Activated T-helper 1 cell treated with anti-CD3 and anti-CD28 coated beads, Interleukin-12 subunit alpha, Interleukin-12 subunit beta, Interleukin-2, Interleukin-4 antibody, amounts not matched to agents 30 ng/mL and 10 ng/mL and 1 ng/mL, durations not matched to agents 14 hours and 24 hours and 36 hours (primary cell): ENCODE measurements at regions not wholly inside any gene's neighbourhood (a gene's known extent, or its start where the extent isn't known, plus 50 kb on each side); places are given as distances from the start of the nearest gene placed in this dataset.

Experiments used
- DNase-seq: peaks from one replicate; pipeline ENCODE4 v3.0.0; 2021; ENCODE audit warnings: low spot score
- H3K27ac Mint-ChIP-seq: one replicate; pipeline ENCODE4 v1.8.0; 2021; ENCODE audit warnings: mild to moderate bottlenecking, mixed read lengths
- H3K27me3 Mint-ChIP-seq: one replicate; pipeline ENCODE4 v1.8.0; 2022; ENCODE audit warnings: mild to moderate bottlenecking, moderate library complexity, mixed read lengths; ENCODE audit not compliant: insufficient read depth
- H3K36me3 Mint-ChIP-seq: one replicate; pipeline ENCODE4 v1.8.0; 2021; ENCODE audit warnings: low read depth, mixed read lengths
- H3K4me1 Mint-ChIP-seq: one replicate; pipeline ENCODE4 v1.8.0; 2021; ENCODE audit warnings: low read depth, mixed read lengths
- H3K4me3 Mint-ChIP-seq: one replicate; pipeline ENCODE4 v1.8.0; 2021; ENCODE audit warnings: mild to moderate bottlenecking, moderate library complexity, mixed read lengths
- H3K9me3 Mint-ChIP-seq: one replicate; pipeline ENCODE4 v1.8.0; 2021; ENCODE audit warnings: mixed read lengths
- intact Hi-C: fragments of 100-400 bp; cut with micrococcal nuclease; formaldehyde crosslinking; loops from one replicate; pipeline ENCODE4 v1.15.1; 2024

DNA sequence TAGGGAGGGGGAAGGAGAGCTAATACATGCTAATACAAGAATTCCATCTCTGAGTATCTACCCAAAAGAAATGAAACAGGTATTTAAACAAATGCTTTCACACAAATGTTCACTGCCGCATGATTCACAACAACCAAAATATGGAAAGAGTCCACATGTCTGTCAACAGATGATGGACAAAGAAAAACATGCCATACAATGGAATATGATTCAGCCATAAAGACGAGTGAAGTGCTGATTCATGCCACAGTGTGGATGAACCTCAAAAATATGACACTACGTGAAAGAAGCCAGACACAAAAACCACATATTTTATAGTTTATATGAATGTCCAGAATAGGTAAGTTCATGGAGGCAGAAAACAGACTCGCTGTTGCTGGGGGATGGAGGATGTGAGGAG, 321.4 kb downstream of the FOXL1 start:
- Mint-ChIP-seq H3K4me1 (no peaks in the 10 kb centered on the region), H3K36me3 (no peaks in the 10 kb centered on the region), H3K4me3 (no peak overlapping the region), H3K9me3 (no peaks in the 10 kb centered on the region), H3K27me3 (no peaks in the 10 kb centered on the region), H3K27ac (no peak overlapping the region)
- DNase-seq: no peak
- intact Hi-C loops: no loop called here

DNA sequence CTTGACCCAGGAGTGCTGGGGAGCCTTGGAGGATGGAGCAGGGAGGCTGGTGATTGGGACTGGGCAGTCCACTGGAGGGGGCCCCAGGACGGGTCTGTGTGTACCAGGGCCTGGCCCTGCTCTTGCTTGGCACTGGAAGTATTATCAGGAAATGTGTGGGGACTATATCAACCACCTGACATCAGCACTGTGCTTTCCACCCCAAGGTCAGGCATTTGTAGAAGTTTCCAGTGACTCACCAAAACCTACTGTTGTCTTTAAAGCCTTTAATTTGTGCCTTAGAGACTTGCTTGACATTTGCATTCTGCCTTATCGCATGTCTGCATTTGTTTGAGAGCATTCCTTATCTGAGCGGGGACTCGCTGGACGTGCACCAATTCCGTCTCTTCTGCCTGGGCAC, 323.1 kb downstream of the FOXL1 start:
- intact Hi-C loops: no loop called here
- H3K4me1 Mint-ChIP-seq: no peaks in the 10 kb centered on the region
- no peak for DNase-seq
- H3K9me3 Mint-ChIP-seq: no peaks in the 10 kb centered on the region
- no peaks in the 10 kb centered on the region for H3K27me3 Mint-ChIP-seq
- H3K36me3 Mint-ChIP-seq: no peaks in the 10 kb centered on the region
- no peak overlapping the region for H3K27ac Mint-ChIP-seq
- H3K4me3 Mint-ChIP-seq: no peak overlapping the region

DNA sequence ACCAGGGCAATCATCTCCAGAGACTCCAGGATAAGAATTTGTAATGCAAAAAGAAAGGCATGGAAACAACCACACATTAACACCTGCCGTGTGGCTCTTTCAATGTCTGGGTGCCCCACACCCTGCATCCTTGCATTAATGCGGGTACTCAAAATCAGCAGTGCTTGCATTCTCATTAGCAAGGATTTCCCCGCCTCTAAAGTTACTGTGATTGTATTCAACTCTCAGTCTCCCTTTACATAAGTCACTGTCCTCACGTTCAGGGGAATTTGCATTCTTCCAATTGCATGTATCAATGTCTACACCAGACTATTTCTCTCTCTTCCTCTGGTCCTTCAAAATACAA, 324.3 kb downstream of the FOXL1 start:
- H3K27me3 Mint-ChIP-seq: no peaks in the 10 kb centered on the region
- intact Hi-C loops: no loop called here
- H3K4me1 Mint-ChIP-seq: no peaks in the 10 kb centered on the region
- no peaks in the 10 kb centered on the region for H3K36me3 Mint-ChIP-seq
- no peak overlapping the region for H3K27ac Mint-ChIP-seq
- no peak overlapping the region for H3K4me3 Mint-ChIP-seq
- no peak for DNase-seq
- no peaks in the 10 kb centered on the region for H3K9me3 Mint-ChIP-seq

DNA sequence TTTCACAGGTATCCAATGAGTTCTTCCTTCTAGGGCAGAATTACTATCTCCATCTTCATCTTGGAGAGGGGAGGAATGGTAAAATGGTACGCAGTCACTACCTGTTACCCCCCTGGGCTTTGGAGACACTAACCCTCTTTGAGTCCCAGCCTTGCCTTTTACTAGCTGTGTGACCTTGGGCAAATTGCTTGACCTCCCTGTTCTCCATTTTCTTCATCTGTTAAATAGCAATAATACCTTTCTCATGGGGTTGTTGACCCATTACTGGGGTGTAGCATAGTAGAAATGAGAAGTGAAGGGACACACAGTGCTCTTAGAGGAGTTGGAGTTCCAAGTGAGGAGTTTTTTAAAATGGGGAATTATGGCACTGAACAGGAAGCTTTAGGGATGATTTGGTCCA, 324.7 kb downstream of the FOXL1 start:
- Mint-ChIP-seq H3K9me3 (no peaks in the 10 kb centered on the region), H3K4me1 (no peaks in the 10 kb centered on the region), H3K27ac (no peak overlapping the region), H3K4me3 (no peak overlapping the region), H3K36me3 (no peaks in the 10 kb centered on the region), H3K27me3 (no peaks in the 10 kb centered on the region)
- DNase-seq: no peak
- intact Hi-C loops: no loop called here

DNA sequence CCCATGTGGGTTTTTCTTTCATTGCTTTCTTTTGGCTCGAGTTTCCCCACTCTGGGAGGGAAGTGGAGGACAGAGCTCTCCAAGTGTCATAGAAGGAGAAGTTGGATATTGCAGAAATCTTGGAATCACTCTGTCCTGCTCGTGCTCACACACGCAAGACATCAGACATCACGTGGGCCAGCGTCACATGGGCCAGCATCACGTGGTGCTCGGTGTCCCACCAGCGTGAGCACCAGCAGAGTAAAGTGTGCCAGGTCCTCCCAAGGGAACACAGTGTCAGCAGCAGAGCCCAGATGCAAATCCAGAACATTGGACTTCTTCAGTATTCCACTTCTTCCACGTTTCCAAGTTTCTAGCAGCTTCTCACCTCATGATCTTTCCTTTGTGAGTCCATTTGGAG, 327.0 kb downstream of the FOXL1 start:
- no peak for DNase-seq
- Mint-ChIP-seq H3K4me3 (no peak overlapping the region), H3K36me3 (no peaks in the 10 kb centered on the region), H3K9me3 (no peaks in the 10 kb centered on the region), H3K4me1 (no peaks in the 10 kb centered on the region), H3K27ac (no peak overlapping the region), H3K27me3 (no peaks in the 10 kb centered on the region)
- intact Hi-C loops: no loop called here

DNA sequence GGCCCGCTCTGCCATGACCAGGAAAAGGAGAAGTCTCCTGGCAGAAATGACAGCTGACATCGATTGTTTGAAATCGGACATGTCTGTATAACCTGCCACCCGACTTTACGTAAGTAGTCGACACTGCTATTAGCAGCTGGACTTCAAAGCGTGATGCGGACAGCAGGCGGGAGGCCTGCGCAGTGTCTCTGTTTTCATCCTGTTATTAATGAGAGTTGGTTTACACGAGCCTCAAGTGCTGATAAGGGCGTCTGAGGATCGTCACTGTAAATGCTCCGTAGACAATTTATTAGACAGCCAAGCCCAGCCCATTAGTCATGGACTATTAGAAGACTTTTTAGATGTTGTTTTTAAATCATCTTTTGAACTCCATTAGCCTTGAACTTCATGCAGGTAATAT, 328.3 kb downstream of the FOXL1 start:
- Mint-ChIP-seq H3K27me3 (no peaks in the 10 kb centered on the region), H3K9me3 (no peaks in the 10 kb centered on the region), H3K4me1 (no peaks in the 10 kb centered on the region), H3K4me3 (no peak overlapping the region), H3K27ac (no peak overlapping the region), H3K36me3 (no peaks in the 10 kb centered on the region)
- intact Hi-C loops: no loop called here
- DNase-seq: no peak

DNA sequence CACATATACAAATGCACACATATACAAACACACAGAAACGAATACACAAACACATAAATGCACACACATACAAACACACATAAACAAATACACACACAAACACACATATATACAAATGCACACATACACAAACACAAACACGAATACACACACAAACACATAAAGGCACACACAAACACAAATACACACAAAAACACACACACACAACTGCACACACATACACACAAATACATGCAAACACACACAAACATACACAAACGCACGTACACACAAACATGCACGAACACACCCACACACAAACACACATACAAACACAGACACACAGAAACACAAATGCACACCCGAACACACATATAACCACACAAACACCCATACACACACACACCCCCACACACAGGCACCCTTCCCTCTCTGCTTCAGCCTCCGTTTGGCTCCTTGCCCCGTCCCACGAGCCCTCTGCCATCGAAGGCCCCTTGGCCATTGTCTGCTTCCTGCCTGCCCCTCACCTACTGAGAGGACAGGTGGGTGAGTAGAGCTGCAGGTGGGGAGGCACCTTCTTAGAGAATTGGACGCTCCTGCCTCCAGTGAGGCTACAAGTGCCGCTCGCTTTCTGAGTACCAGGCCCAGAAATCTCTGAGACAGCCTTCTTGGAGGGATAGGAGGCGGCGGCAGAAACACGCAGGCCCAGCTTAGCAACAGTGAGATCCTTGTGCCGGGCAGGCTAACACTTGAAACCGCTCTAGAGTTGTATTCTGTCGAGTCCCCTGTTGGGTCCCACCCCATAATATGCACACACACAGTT, 331.2 kb downstream of the FOXL1 start:
- Mint-ChIP-seq H3K27me3 (no peaks in the 10 kb centered on the region), H3K9me3 (no peaks in the 10 kb centered on the region), H3K4me1 (no peaks in the 10 kb centered on the region), H3K27ac (no peak overlapping the region), H3K4me3 (no peak overlapping the region), H3K36me3 (no peaks in the 10 kb centered on the region)
- intact Hi-C loops: no loop called here
- DNase-seq: no peak

DNA sequence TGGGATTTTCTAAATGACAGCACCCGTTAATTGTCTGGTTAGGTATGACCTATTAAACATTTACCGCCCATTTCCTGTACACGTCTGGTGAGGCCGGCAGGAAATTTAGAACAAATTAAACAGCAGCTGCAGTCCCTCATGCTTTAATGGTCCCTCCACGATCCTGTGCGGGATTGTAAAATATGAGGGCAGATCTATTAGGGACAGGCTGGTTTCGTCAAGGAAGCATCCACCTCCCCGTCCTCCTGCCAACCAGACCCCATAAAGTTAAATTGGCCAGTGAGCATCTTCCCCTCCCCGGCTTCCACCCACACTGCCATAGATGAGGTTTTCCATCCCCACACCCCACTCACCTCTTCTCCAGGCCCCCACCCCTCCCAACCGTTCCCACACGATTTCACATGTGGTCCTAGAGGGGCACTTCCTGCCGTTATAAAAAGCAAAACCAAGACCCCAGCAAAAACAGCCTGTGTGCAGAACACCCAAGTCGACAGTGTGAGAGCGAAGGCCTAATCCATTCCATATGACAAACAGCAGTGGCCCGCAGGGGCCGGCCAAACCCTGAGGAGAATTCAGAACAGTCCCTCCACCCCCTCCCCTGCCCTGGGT, 331.9 kb downstream of the FOXL1 start:
- H3K9me3 Mint-ChIP-seq: no peaks in the 10 kb centered on the region
- H3K4me3 Mint-ChIP-seq: no peak overlapping the region
- intact Hi-C loops: no loop called here
- H3K36me3 Mint-ChIP-seq: no peaks in the 10 kb centered on the region
- no peak overlapping the region for H3K27ac Mint-ChIP-seq
- no peak for DNase-seq
- no peaks in the 10 kb centered on the region for H3K4me1 Mint-ChIP-seq
- no peaks in the 10 kb centered on the region for H3K27me3 Mint-ChIP-seq

DNA sequence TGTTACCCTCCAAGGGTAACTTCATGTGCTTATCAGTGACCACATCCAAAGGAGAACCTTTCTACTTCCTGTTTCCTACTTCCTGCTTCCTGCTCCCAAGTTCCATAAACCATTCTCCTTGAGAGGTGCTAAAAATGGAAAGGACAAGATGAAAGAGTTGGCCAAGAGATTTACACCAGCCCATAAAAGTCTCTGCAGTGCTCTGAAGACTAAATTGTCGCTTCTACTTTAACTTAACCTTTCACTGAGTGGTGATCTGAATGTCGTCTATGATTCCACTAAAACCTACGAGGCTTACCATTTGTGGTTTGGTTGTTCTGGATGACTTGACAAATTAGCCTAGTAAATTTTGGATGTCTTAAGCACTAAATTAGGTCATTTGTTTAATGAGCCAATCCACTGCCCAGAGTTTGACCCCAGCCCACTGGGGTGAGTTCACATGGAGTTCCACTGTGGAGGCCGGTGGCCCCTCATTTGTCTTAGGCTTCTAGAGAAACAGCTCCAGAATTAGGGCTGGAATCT, 333.1 kb downstream of the FOXL1 start:
- H3K9me3 Mint-ChIP-seq: no peaks in the 10 kb centered on the region
- no peak overlapping the region for H3K27ac Mint-ChIP-seq
- no peak for DNase-seq
- H3K36me3 Mint-ChIP-seq: no peaks in the 10 kb centered on the region
- no peak overlapping the region for H3K4me3 Mint-ChIP-seq
- no peaks in the 10 kb centered on the region for H3K27me3 Mint-ChIP-seq
- no peaks in the 10 kb centered on the region for H3K4me1 Mint-ChIP-seq
- intact Hi-C loops: no loop called here

DNA sequence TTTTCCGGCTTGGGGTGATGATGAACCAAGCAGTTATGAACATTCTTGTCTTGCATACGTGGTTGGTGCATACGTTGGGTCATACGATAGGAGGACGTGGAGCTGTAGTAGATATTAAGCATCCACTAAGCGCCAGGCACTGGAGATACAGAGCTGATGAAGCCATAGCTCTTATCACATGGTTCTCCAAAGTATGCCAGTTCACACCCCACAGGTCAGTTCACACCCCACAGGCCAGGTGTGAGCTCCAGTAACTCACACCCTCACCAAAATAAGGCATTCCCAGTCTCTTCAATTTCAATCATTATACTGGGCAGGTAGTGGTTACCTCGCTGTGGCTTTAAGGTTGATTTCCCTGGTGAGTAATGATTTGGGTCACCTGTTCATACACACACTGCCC, 335.5 kb downstream of the FOXL1 start:
- H3K4me1 Mint-ChIP-seq: no peaks in the 10 kb centered on the region

DNA sequence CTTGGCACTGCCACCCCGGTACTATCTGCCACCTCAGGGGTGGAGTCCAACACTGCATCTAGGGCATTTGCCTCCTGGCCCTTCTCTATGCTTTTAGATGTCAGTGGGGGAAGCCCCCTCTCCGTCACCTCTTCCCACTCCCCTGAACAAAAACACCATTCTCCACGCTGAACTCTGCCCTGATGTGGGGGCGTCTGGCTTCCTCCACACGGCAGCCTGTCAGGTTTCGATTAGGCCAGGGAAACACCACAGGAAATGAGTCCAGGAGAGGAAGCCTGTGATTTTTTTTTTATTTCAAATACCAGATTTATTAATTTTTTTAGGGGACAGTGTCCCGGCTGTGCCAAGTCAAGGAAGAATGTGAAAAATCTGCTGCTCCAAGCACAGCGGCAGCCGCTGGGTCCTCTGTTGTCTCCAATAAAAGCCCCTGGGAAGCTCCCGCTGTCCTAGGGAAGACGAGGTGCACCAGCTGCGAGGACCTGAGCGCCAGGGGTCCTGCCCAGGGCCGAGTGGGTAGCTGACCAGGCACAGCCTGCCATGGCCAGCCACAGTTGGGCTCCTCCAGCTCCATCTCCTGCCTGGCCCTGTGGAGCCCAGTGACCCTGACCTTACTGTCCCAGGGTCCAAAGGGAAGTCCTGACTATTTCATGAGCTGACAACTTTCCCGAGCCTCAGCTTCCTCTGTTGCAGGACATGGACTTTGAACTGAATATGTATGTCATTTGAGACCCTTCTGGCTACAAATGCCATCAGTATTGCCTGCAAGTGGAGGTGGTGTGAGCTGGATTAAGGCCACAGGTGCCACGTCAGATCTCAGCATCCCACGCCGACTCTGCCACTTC, 336.7 kb downstream of the FOXL1 start:
- H3K36me3 Mint-ChIP-seq: no peaks in the 10 kb centered on the region
- H3K4me3 Mint-ChIP-seq: no peak overlapping the region
- intact Hi-C loops: no loop called here
- DNase-seq: no peak
- H3K27me3 Mint-ChIP-seq: no peaks in the 10 kb centered on the region
- H3K4me1 Mint-ChIP-seq: no peaks in the 10 kb centered on the region
- H3K27ac Mint-ChIP-seq: no peak overlapping the region
- no peaks in the 10 kb centered on the region for H3K9me3 Mint-ChIP-seq

More for the DNA sequence above, 335.5 kb downstream of the FOXL1 start:
- DNase-seq: no peak
- Mint-ChIP-seq H3K27me3 (no peaks in the 10 kb centered on the region), H3K9me3 (no peaks in the 10 kb centered on the region), H3K27ac (no peak overlapping the region), H3K4me3 (no peak overlapping the region), H3K36me3 (no peaks in the 10 kb centered on the region)
- intact Hi-C loops: no loop called here

DNA sequence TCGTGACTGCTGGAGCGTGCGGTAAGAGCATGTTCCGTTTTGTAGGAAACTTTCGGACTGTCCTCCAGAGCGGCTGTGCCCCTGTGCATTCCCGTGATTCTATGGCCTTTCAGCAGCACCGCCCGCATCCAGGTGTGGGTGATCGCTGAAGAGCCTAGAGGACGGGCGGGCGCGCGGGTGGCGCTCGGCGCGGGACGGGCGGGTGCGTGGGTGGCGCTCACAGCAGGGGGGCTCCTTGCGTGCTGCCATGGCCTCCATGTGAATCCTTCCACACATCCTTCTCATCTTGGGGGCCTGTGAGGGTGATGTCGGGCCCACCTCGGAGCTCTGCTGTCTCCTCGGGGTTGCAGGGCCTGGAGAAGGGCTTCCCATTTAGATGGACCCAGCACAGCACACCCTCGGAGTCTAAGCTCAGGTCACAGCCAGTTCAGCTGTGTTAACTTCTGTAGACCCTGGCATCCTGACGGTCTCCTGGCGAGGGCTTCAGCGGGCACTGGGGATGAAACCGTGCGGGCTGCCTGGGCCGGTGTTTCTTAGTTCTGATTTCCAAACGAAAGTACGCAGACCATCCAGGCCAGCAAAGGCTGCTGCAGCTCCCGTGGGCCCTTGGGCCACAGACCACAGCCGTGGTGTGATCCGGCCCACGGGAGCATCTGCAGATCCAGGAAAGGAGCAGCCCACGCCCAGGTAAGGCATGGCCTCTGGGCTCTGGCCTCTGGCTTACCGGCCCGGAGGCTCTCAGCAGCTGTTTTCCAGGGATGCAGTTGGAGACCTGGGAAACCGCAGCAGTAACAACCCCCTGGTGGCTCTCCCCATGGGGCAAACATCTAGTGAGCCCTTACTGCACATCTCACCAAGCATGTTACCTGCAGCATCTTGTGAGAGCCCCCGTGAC, 339.4 kb downstream of the FOXL1 start:
- Mint-ChIP-seq H3K27ac (no peak overlapping the region), H3K27me3 (no peaks in the 10 kb centered on the region), H3K36me3 (no peaks in the 10 kb centered on the region), H3K4me3 (no peak overlapping the region), H3K4me1 (no peaks in the 10 kb centered on the region), H3K9me3 (no peaks in the 10 kb centered on the region)
- intact Hi-C loops: no loop called here
- no peak for DNase-seq
